Activated CD4-positive, CD25-positive, alpha-beta regulatory T cell treated with anti-CD3 and anti-CD28 coated beads, Interleukin-2, amount 50 U/mL, for 16 hours (primary cell): ENCODE measurements at regions not wholly inside any gene's neighbourhood (a gene's known extent, or its start where the extent isn't known, plus 50 kb on each side); places are given as distances from the start of the nearest gene placed in this dataset.
A peak's percentile ranks its signal among the peaks of the same experiment; 100 is the strongest.
"Not testable (repeated sequence)": the region's sequence is repeated elsewhere in the genome, so short reads cannot be mapped to it uniquely, and the experiment has no call there.

Source experiments
- DNase-seq: peaks from one replicate; pipeline ENCODE4 v3.0.0-alpha.2; 2020; ENCODE audit warnings: low read depth, low spot score

DNA sequence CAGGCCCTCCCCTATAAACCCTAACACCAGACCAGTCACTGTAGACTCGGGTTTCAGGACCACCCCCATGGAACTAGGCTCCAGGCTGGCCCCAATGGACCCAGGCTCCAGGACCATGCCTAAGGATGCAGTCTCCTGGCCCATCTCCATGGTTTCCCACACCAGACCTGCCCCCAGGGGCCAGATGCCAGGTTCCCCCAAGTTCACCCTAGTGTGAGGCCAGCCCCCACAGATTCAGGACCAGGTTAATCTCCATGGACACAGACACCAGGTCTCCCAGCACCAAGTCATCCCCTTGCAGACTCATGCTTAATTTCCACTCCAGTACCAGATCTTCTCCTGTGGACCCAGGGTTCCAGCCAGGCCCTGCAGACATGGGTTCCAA is 103.8 kb upstream of the LANCL2 start:
- DNase-seq = no peak

DNA sequence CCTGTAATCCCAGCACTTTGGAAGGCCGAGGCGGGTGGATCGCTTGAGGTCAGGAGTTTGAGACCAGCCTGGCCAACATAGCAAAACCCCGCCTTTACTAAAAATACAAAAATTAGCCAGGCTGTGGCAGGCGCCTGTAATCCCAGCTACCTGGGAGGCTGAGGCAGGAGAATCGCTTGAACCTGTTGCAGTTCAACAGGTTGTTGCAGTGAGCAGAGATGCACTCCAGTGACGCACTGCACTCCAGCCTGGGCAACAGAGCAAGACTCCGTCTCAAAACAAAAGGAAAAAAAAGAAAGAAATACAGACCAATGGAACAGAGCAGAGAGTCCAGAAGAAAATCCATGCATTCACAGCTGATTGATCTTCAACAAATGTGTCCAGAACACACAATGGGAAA is 99.8 kb upstream of the LANCL2 start:
- DNase-seq = not testable (repeated sequence)

DNA sequence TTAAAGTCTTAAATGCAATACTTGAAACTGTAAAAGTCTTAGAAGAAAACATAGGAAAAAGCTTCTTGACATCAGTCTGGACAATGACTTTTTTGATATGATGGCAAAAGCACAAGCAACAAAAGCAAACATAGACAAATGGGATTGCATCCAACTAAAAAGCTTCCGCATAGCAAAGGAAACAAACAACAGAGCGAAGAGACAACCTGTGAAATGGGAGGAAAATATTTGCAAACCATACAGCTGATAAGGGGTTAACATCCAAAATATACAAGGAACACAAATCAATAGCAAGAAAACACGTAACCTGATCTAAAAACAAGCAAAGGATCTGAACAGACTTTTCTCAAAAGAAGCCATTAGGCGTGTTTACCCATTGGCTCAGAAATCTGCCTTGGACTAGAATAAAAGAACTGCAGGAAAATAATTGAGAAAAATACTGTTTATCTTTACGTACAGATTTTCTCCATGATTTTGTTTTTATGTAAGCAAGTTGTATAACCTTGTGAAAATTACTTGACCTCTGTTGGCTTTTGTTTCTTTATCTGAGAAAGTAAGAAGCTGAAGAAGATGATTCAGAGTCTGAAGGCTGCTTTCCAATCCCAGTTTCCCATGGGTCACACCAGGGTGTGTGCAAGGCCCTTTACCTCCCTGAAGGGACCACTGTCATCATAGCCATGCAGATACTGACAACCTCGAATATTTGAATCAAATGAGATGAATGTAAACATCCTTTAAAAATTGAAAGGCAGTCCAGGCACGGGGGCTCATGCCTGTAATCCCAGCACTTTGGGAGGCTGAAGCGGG is 99.1 kb upstream of the LANCL2 start:
- no peak for DNase-seq

GRCh38 chr7:55271069-55271626 is 94.0 kb upstream of the LANCL2 start:
- no peak for DNase-seq

DNA sequence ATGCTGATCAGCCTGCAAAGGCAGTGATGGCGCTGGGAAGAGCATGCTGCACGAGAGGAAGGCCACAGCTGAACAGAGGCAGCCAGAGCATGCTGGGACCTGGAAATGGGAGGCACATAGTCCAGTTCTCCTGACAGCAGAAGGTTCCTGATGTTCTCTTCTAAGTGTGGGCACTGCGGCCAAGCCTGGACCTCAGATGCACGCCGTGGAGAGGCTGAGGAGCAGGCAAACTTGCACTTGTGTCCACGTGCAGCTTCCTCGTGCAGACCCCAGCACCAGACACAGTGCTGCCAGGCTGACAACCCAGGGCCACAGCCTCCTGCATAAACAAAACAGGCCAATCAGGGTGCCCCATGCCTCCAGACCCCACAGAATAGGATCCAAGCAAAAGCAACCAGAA is 93.5 kb upstream of the LANCL2 start:
- DNase-seq = no peak

GRCh38 chr7:55272328-55272727 is 92.8 kb upstream of the LANCL2 start:
- DNase-seq = no peak

GRCh38 chr7:55273186-55273980 is 91.8 kb upstream of the LANCL2 start:
- no peak for DNase-seq

- no peak for DNase-seq
Measured at GRCh38 chr7:55274156-55274555, 91.0 kb upstream of the LANCL2 start.

DNA sequence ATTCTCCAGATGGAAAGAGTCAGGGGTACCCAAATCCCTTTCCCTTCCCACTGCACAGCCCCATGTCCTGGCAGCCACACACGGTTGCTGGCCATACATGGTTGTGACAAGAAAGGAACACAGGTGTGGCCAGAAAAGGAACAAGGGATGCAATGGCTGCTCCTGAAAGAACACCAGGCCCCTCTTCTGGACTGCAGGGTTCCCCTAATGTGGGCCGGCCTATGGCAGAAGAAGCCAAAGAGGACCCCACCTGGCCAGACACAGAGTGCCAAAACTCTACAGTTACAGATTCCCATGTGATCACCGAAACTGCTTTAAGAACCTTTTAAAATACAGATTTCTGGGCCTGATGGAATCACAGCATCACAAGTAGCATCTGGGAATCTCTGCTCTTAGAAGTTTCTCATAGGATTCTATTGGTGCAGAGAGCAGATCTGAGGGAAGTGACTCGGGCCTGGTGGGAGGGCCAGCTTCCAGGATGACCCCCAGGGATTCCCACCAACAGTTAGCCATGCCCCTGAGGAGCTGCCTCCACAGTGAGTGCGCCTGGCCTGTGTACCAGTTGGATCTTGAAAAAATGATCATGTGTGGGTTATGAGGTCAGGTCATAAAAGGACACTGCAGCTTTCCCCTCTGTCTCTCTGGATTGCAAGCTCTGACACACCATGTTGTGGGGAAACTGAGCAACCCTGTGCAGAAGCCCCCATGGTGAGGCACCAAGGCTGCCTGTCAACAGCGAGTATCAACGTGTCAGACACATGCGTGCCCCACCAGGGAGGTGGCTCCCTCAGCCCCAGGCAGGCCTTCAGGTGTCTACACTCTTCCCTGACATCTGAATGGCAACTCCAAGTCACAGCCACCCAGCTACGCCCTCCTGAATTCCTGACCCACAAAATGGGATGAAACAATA is 89.6 kb upstream of the LANCL2 start:
- DNase-seq = no peak

DNA sequence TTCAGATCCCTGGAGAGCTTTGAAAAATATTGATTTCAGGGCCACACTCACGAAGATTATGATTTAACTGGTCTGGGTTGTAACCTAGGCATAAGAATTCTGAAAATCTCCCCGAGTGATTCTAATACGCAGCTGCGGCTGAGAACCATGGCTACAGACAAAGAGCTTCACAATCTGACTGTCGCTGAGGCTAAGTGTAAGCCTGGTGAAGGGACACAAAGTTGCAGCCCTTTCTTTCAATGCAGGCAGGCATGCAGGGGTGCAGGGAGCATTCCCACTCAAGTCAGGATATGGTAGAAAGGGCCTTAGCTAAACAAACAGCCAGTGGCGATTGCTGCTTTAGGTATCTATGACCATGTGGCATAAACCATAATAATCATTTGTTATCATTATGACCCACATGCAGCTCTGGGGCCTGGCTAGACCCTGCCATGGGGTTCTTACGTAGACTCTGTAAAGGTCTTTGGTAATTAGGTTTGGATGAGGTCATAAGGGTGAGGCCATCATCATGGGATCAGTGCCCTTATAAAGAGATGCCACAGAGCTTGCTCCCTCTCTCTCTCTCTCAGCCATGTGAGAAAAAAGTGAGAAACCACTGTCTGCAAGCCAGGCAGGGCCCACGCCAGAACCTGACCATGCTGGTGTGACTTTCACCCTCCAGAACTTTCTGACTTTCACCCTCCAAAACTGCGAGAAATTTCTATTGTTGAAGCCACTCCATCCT is 88.4 kb upstream of the LANCL2 start:
- DNase-seq = no peak

- no peak for DNase-seq
Measured at GRCh38 chr7:55277916-55278315, 87.2 kb upstream of the LANCL2 start.

DNA sequence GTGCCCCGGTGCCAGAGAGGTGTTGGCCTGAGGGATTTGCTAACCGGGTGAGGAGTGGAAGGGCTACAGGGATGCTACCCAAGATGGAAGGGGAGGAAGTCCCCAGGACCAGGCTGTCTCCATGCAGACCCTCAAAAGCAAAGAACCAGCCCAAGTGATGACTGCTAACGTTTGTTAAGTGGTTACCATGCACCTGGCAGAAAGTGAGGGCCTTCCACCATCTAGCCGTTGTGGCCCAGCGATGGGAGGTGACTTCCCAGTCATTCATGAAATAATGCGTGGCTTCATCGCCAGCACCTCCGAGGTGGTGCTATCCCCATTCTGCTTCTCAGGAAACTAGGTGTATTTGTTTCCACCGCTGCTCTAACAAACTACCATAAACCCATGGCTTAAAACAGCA is 86.8 kb upstream of the LANCL2 start:
- no peak for DNase-seq

GRCh38 chr7:55279080-55279845 is 85.9 kb upstream of the LANCL2 start:
- DNase-seq = no peak

- peak; percentile 38 for DNase-seq
Measured at GRCh38 chr7:55280031-55280454, 85.1 kb upstream of the LANCL2 start.

DNA sequence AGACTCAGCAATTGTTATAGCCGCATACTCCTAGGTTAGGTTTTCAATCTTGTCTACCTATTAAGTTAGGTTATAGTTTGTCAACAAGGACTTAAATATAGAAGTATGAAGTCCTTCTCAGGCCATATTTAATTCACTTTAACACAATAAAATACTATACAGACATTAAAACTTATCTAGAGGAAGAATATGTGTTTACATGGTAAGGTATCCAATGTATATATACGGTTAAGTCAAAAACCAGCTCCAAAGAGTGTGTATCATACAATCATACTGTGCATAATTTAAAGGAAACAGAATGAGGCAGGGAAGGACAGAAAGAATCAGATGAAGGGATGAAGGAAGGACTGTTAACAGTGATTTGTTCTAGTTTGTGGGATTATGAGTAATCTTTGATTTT is 79.5 kb upstream of the LANCL2 start:
- DNase-seq = no peak

- DNase-seq = no peak
Measured at GRCh38 chr7:55286666-55287065, 78.5 kb upstream of the LANCL2 start.

DNA sequence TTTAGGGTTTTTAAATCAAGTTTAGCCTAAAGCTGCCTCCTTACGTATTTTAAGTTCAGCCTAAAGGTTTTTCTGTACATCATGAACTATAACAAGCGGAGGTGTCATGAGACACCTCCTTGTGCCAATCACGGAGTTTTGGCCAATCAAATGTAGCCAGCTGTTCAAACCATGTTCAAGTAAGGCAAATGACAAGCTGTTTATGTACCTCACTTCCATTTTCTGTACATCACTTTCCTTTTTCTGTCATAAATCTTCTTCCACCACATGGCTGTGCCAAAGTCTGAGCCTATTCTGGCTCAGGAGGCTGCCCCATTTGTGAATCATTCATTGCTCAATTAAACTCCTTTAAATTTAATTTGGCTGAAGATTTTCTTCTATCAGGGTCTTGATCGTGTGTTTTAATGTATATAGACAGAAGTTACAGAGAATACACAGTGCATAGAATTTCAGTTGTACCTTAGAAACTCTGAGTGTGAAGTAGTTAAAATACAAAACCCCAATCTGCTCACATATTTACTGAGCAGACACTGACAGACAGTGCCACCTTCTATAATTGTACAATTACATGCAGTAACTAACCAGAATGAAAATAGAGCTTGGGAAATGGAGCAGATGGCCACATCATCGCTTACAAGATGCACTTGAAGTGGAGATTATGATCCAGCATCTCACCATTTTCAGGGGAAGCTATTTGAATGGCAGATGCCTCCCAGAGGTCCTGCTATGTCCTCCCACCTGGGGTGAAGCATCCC is 76.9 kb upstream of the LANCL2 start:
- DNase-seq = no peak

DNA sequence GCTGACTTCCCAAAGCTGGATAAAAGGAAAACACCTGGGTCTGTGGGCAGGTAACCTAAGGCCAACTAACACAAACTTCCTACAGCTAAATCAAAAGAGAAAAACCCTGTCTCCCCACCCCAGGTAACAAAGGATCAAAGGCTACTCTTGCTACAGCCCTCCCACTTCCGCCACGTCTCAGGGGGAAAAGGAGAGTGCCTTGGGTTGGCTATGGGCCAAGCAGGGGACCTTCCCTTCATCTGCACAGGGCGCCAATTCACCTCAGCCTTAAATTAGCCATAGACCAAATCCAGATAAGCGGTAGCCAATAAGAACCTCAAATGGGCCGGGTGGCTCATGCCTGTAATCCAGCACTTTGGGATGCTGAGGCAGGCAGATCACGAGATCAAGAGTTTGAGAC is 69.1 kb upstream of the LANCL2 start:
- DNase-seq = no peak

- DNase-seq = no peak
Measured at GRCh38 chr7:55299273-55299967, 65.7 kb upstream of the LANCL2 start.
